ENCODE measurements at regions not wholly inside any gene's neighbourhood (a gene's known extent, or its start where the extent isn't known, plus 50 kb on each side); places are given as distances from the start of the nearest gene placed in this dataset.

DNA sequence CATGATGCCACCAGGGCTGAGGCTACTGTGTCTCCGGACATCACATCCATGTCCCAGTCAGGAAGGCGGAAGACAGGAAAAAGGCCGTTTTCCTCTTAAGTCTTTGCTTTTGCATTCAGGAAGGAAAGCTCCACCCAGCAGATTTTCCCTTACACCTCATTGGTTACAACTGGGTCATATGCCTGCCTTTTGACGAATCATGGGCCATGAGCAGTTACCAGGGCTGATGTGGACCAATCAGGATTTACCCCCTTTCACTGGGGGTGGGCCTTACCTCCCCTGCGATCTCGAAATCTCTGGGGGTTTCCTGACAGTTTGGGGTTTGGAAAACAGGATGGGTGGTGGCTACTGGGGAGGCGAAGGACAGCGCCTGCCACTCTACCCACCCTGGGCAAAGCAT is 52.5 kb upstream of the GRPEL1 start:
- Histone ChIP-seq H3K36me3 (ENCODE audit: control insufficient read depth in 2 of 2, insufficient read depth in 1 of 2, low read length in 2 of 2) (no peaks in the 10 kb centered on the region), H3K4me1 (ENCODE audit: control insufficient read depth, insufficient read depth, low read length) (no peaks in the 10 kb centered on the region), H3K4me3 (ENCODE audit: low read depth, low read length) (no peak overlapping the region), H3K27ac (ENCODE audit: extremely low read depth, low read depth, low read length) (no peak overlapping the region), H3K9me3 (ENCODE audit: control insufficient read depth, insufficient read depth, low read depth, low read length) (no peaks in the 10 kb centered on the region)
- ChIA-PET POLR2A (no interaction called here), CTCF (interaction anchor here (0.6 kb wide), 1 partner anchor 67 kb away, joined by 3 read pairs; no protein-coding TSS in a partner anchor)
- TF ChIP-seq SP2 (tag by site-specific recombination; IDR thresholded peaks at IDR 0.05) = peak; percentile 48
- TF ChIP-seq ZNF19 (tag by site-specific recombination; IDR thresholded peaks at IDR 0.05; ENCODE audit: low read depth) = no peak

DNA sequence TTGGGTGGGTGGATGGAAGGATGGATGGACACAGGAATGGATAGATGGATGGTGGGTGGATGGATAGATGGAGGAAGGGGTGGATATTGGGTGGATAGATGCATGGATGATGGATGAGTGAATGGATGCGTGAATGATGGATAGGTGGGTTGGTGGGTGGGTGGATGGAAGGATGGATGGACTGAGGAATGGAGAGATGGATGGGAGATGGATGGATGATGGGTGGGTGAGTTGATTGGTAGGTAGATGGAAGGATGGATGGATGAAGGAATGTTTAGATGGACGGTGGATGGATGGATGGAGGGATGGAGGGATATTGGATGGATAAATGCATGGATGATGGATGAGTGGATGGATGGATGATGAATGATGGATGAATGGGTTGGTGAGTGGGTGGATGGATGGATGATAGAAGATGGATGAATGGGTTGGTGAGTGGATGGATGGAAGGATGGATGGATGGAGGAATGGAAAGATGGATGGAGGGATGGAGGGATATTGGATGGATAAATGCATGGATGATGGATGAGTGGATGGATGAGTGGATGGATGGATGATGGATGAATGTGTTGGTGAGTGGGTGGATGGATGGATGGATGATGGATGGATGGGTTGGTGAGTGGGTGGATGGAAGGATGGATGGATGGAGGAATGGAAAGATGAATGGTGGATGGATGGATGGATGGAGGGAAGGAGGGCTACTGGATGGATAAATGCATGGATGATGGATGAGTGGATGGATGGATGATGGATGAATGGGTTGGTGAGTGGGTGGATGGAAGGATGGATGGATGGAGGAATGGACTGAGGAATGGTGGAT is 50.4 kb upstream of the GRPEL1 start:
- Histone ChIP-seq H3K36me3 (ENCODE audit: control insufficient read depth in 2 of 2, insufficient read depth in 1 of 2, low read length in 2 of 2) (no peaks in the 10 kb centered on the region), H3K4me3 (ENCODE audit: low read depth, low read length) (no peak overlapping the region), H3K9me3 (ENCODE audit: control insufficient read depth, insufficient read depth, low read depth, low read length) (no peaks in the 10 kb centered on the region), H3K27ac (ENCODE audit: extremely low read depth, low read depth, low read length) (no peak overlapping the region), H3K4me1 (ENCODE audit: control insufficient read depth, insufficient read depth, low read length) (no peaks in the 10 kb centered on the region)
- CTCF ChIA-PET = no interaction called here
- POLR2A ChIA-PET = no interaction called here
- peak; percentile 16; the same call in 1 of the 2 replicates for TF ChIP-seq EGR2 (tag by site-specific recombination; IDR thresholded peaks at IDR 0.05; ENCODE audit: low read depth)
- TF ChIP-seq ZNF266 (tag by site-specific recombination; IDR thresholded peaks at IDR 0.05; ENCODE audit: low read depth) = no peak
- no peak for TF ChIP-seq WT1 (tag by site-specific recombination; IDR thresholded peaks at IDR 0.05)
- TF ChIP-seq HOXC10 (CRISPR knock-in tag; IDR thresholded peaks at IDR 0.05) = no peak
- TF ChIP-seq, protein P1, sequence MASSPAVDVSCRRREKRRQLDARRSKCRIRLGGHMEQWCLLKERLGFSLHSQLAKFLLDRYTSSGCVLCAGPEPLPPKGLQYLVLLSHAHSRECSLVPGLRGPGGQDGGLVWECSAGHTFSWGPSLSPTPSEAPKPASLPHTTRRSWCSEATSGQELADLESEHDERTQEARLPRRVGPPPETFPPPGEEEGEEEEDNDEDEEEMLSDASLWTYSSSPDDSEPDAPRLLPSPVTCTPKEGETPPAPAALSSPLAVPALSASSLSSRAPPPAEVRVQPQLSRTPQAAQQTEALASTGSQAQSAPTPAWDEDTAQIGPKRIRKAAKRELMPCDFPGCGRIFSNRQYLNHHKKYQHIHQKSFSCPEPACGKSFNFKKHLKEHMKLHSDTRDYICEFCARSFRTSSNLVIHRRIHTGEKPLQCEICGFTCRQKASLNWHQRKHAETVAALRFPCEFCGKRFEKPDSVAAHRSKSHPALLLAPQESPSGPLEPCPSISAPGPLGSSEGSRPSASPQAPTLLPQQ (tag by site-specific recombination; IDR thresholded peaks at IDR 0.05) = no peak
- TF ChIP-seq, protein P2, sequence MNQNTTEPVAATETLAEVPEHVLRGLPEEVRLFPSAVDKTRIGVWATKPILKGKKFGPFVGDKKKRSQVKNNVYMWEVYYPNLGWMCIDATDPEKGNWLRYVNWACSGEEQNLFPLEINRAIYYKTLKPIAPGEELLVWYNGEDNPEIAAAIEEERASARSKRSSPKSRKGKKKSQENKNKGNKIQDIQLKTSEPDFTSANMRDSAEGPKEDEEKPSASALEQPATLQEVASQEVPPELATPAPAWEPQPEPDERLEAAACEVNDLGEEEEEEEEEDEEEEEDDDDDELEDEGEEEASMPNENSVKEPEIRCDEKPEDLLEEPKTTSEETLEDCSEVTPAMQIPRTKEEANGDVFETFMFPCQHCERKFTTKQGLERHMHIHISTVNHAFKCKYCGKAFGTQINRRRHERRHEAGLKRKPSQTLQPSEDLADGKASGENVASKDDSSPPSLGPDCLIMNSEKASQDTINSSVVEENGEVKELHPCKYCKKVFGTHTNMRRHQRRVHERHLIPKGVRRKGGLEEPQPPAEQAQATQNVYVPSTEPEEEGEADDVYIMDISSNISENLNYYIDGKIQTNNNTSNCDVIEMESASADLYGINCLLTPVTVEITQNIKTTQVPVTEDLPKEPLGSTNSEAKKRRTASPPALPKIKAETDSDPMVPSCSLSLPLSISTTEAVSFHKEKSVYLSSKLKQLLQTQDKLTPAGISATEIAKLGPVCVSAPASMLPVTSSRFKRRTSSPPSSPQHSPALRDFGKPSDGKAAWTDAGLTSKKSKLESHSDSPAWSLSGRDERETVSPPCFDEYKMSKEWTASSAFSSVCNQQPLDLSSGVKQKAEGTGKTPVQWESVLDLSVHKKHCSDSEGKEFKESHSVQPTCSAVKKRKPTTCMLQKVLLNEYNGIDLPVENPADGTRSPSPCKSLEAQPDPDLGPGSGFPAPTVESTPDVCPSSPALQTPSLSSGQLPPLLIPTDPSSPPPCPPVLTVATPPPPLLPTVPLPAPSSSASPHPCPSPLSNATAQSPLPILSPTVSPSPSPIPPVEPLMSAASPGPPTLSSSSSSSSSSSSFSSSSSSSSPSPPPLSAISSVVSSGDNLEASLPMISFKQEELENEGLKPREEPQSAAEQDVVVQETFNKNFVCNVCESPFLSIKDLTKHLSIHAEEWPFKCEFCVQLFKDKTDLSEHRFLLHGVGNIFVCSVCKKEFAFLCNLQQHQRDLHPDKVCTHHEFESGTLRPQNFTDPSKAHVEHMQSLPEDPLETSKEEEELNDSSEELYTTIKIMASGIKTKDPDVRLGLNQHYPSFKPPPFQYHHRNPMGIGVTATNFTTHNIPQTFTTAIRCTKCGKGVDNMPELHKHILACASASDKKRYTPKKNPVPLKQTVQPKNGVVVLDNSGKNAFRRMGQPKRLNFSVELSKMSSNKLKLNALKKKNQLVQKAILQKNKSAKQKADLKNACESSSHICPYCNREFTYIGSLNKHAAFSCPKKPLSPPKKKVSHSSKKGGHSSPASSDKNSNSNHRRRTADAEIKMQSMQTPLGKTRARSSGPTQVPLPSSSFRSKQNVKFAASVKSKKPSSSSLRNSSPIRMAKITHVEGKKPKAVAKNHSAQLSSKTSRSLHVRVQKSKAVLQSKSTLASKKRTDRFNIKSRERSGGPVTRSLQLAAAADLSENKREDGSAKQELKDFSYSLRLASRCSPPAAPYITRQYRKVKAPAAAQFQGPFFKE (tag by site-specific recombination; IDR thresholded peaks at IDR 0.05; ENCODE audit: borderline replicate concordance) = no peak
- no peak for TF ChIP-seq MEIS1 (CRISPR knock-in tag; IDR thresholded peaks at IDR 0.05; ENCODE audit: borderline replicate concordance)
- peak; percentile 92 for TF ChIP-seq ZBTB17 (tag by site-specific recombination; IDR thresholded peaks at IDR 0.05)
- TF ChIP-seq ZNF501 (tag by site-specific recombination; IDR thresholded peaks at IDR 0.05) = no peak
- TF ChIP-seq OSR2 (tag by site-specific recombination; IDR thresholded peaks at IDR 0.05) = no peak
- no peak for TF ChIP-seq GLI4 (tag by site-specific recombination; IDR thresholded peaks at IDR 0.05)
- no peak for TF ChIP-seq ZNF112 (tag by site-specific recombination; IDR thresholded peaks at IDR 0.05)
- peak; percentile 92 for TF ChIP-seq ZNF366 (tag by site-specific recombination; conservative IDR thresholded peaks at IDR 0.05)
- TF ChIP-seq ZNF791 (tag by site-specific recombination; IDR thresholded peaks at IDR 0.05) = no peak
- TF ChIP-seq ZNF747 (tag by site-specific recombination; IDR thresholded peaks at IDR 0.05) = no peak
- TF ChIP-seq, protein P3, sequence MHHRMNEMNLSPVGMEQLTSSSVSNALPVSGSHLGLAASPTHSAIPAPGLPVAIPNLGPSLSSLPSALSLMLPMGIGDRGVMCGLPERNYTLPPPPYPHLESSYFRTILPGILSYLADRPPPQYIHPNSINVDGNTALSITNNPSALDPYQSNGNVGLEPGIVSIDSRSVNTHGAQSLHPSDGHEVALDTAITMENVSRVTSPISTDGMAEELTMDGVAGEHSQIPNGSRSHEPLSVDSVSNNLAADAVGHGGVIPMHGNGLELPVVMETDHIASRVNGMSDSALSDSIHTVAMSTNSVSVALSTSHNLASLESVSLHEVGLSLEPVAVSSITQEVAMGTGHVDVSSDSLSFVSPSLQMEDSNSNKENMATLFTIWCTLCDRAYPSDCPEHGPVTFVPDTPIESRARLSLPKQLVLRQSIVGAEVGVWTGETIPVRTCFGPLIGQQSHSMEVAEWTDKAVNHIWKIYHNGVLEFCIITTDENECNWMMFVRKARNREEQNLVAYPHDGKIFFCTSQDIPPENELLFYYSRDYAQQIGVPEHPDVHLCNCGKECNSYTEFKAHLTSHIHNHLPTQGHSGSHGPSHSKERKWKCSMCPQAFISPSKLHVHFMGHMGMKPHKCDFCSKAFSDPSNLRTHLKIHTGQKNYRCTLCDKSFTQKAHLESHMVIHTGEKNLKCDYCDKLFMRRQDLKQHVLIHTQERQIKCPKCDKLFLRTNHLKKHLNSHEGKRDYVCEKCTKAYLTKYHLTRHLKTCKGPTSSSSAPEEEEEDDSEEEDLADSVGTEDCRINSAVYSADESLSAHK (tag by site-specific recombination; IDR thresholded peaks at IDR 0.05) = no peak
- TF ChIP-seq, protein P4, sequence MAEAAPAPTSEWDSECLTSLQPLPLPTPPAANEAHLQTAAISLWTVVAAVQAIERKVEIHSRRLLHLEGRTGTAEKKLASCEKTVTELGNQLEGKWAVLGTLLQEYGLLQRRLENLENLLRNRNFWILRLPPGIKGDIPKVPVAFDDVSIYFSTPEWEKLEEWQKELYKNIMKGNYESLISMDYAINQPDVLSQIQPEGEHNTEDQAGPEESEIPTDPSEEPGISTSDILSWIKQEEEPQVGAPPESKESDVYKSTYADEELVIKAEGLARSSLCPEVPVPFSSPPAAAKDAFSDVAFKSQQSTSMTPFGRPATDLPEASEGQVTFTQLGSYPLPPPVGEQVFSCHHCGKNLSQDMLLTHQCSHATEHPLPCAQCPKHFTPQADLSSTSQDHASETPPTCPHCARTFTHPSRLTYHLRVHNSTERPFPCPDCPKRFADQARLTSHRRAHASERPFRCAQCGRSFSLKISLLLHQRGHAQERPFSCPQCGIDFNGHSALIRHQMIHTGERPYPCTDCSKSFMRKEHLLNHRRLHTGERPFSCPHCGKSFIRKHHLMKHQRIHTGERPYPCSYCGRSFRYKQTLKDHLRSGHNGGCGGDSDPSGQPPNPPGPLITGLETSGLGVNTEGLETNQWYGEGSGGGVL (tag by site-specific recombination; IDR thresholded peaks at IDR 0.05) = no peak
- TF ChIP-seq, protein P5, sequence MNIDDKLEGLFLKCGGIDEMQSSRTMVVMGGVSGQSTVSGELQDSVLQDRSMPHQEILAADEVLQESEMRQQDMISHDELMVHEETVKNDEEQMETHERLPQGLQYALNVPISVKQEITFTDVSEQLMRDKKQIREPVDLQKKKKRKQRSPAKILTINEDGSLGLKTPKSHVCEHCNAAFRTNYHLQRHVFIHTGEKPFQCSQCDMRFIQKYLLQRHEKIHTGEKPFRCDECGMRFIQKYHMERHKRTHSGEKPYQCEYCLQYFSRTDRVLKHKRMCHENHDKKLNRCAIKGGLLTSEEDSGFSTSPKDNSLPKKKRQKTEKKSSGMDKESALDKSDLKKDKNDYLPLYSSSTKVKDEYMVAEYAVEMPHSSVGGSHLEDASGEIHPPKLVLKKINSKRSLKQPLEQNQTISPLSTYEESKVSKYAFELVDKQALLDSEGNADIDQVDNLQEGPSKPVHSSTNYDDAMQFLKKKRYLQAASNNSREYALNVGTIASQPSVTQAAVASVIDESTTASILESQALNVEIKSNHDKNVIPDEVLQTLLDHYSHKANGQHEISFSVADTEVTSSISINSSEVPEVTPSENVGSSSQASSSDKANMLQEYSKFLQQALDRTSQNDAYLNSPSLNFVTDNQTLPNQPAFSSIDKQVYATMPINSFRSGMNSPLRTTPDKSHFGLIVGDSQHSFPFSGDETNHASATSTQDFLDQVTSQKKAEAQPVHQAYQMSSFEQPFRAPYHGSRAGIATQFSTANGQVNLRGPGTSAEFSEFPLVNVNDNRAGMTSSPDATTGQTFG (tag by site-specific recombination; IDR thresholded peaks at IDR 0.05; ENCODE audit: borderline replicate concordance) = no peak
